H9 (cell line): ENCODE measurements at regions not wholly inside any gene's neighbourhood (a gene's known extent, or its start where the extent isn't known, plus 50 kb on each side); places are given as distances from the start of the nearest gene placed in this dataset.

Experiments
- DNase-seq: peaks from one replicate; pipeline ENCODE4 v3.0.0-alpha.2; 2017
- H2AFZ ChIP-seq: one replicate; pipeline ENCODE4 v1.6.1; 2013; ENCODE audit warnings: mild to moderate bottlenecking, low read length, control low read depth, moderate library complexity
- H2AK5ac ChIP-seq: 2 replicates; pipeline ENCODE4 v1.6.1; 2013; ENCODE audit warnings: low read length, control low read depth, mixed read lengths; ENCODE audit not compliant: insufficient read length
- H2BK120ac ChIP-seq: one replicate; pipeline ENCODE4 v1.6.1; 2013; ENCODE audit warnings: low read depth, mild to moderate bottlenecking, low read length, control low read depth, inconsistent platforms; ENCODE audit not compliant: poor library complexity, severe bottlenecking
- H2BK12ac ChIP-seq: 2 replicates; pipeline ENCODE4 v1.6.1; 2013; ENCODE audit warnings: low read length, control low read depth, mixed read lengths, low read depth; ENCODE audit not compliant: insufficient read length
- H2BK15ac ChIP-seq: 2 replicates; pipeline ENCODE4 v1.6.1; 2013; ENCODE audit warnings: low read depth, low read length, control low read depth
- H2BK20ac ChIP-seq: one replicate; pipeline ENCODE4 v1.6.1; 2013; ENCODE audit warnings: low read depth, mild to moderate bottlenecking, low read length, control low read depth, inconsistent platforms; ENCODE audit not compliant: poor library complexity, severe bottlenecking
- H2BK5ac ChIP-seq: 2 replicates; pipeline ENCODE4 v1.6.1; 2013; ENCODE audit warnings: low read length, control low read depth, mixed read lengths; ENCODE audit not compliant: insufficient read length
- H3K14ac ChIP-seq: 2 replicates; pipeline ENCODE4 v1.6.1; 2013; ENCODE audit warnings: low read length, control low read depth; ENCODE audit not compliant: insufficient read depth
- H3K18ac ChIP-seq: 2 replicates; pipeline ENCODE4 v1.6.1; 2013; ENCODE audit warnings: low read depth, mild to moderate bottlenecking, mixed read lengths, low read length, control low read depth; ENCODE audit not compliant: insufficient read length
- H3K23ac ChIP-seq: 2 replicates; pipeline ENCODE4 v1.6.1; 2013; ENCODE audit warnings: low read length, control low read depth, mixed read lengths, low read depth; ENCODE audit not compliant: insufficient read length
- H3K23me2 ChIP-seq: 2 replicates; pipeline ENCODE4 v1.6.1; 2013; ENCODE audit warnings: low read depth, mild to moderate bottlenecking, mixed read lengths, low read length, control low read depth; ENCODE audit not compliant: insufficient read length, poor library complexity, severe bottlenecking
- H3K27ac ChIP-seq: 2 replicates; pipeline ENCODE4 v1.5.1; 2013; ENCODE audit warnings: low read length, control low read depth, mixed read lengths, low read depth; ENCODE audit not compliant: insufficient read length
- H3K27me3 ChIP-seq: 2 replicates; pipeline ENCODE4 v1.6.1; 2013; ENCODE audit warnings: low read length, control low read depth, inconsistent platforms; ENCODE audit not compliant: insufficient read depth
- H3K4ac ChIP-seq: 2 replicates; pipeline ENCODE4 v1.6.1; 2013; ENCODE audit warnings: low read depth, mild to moderate bottlenecking, control low read depth, inconsistent platforms, low read length, moderate library complexity
- H3K4me1 ChIP-seq: 2 replicates; pipeline ENCODE4 v1.6.1; 2013; ENCODE audit warnings: low read length, control low read depth, inconsistent platforms; ENCODE audit not compliant: insufficient read depth
- H3K4me2 ChIP-seq: 2 replicates; pipeline ENCODE4 v1.6.1; 2013; ENCODE audit warnings: low read length, control low read depth, mixed read lengths; ENCODE audit not compliant: insufficient read length, insufficient read depth
- H3K56ac ChIP-seq: 2 replicates; pipeline ENCODE4 v1.6.1; 2013; ENCODE audit warnings: low read depth, mild to moderate bottlenecking, mixed read lengths, low read length, control low read depth; ENCODE audit not compliant: insufficient read length
- H3K79me1 ChIP-seq: 2 replicates; pipeline ENCODE4 v1.6.1; 2013; ENCODE audit warnings: low read depth, mild to moderate bottlenecking, moderate library complexity, low read length, control low read depth, inconsistent platforms; ENCODE audit not compliant: insufficient read depth, poor library complexity, severe bottlenecking
- H3K79me2 ChIP-seq: 2 replicates; pipeline ENCODE4 v1.6.1; 2013; ENCODE audit warnings: low read length, control low read depth, inconsistent platforms; ENCODE audit not compliant: insufficient read depth
- H3K9ac ChIP-seq: 2 replicates; pipeline ENCODE4 v1.6.1; 2013; ENCODE audit warnings: low read length, control low read depth, mixed read lengths; ENCODE audit not compliant: insufficient read length; ENCODE audit errors: extremely low read depth
- H3K9me3 ChIP-seq: one replicate; pipeline ENCODE4 v1.6.1; 2013; ENCODE audit warnings: low read depth, low read length, inconsistent platforms; ENCODE audit not compliant: control insufficient read depth
- H3T11ph ChIP-seq: one replicate; pipeline ENCODE4 v1.6.1; 2013; ENCODE audit warnings: mild to moderate bottlenecking, low read length, control low read depth, inconsistent platforms
- H4K20me1 ChIP-seq: one replicate; pipeline ENCODE4 v1.6.1; 2013; ENCODE audit not compliant: control insufficient read depth, insufficient read length, insufficient read depth
- H4K5ac ChIP-seq: 2 replicates; pipeline ENCODE4 v1.6.1; 2013; ENCODE audit warnings: low read depth, mild to moderate bottlenecking, mixed read lengths, low read length, control low read depth; ENCODE audit not compliant: insufficient read length
- H4K8ac ChIP-seq: replicated peaks from 2 replicates; pipeline ENCODE4 v1.6.1; 2013; ENCODE audit warnings: low read length, control low read depth, mixed read lengths, low read depth; ENCODE audit not compliant: insufficient read length
- H4K91ac ChIP-seq: 2 replicates; pipeline ENCODE4 v1.6.1; 2013; ENCODE audit warnings: low read depth, mild to moderate bottlenecking, moderate library complexity, mixed read lengths, low read length, control low read depth; ENCODE audit not compliant: insufficient read length
- H3K27ac Mint-ChIP-seq, 3 experiments: 2 replicates in 2 of 3; 3 replicates in 1 of 3; pipeline ENCODE4 v1.8.0; 2020 to 2021; ENCODE audit warnings: mixed read lengths in 3 of 3, mild to moderate bottlenecking in 1 of 3, moderate library complexity in 1 of 3
- H3K27me3 Mint-ChIP-seq: 2 replicates; pipeline ENCODE4 v1.8.0; 2021; ENCODE audit warnings: low read depth, mild to moderate bottlenecking, moderate library complexity, mixed read lengths
- H3K36me3 Mint-ChIP-seq, 3 experiments: 2 replicates in 2 of 3; 3 replicates in 1 of 3; pipeline ENCODE4 v1.8.0; 2020 to 2021; ENCODE audit warnings: low read depth in 3 of 3, mixed read lengths in 3 of 3; ENCODE audit not compliant: insufficient read depth in 1 of 3
- H3K4me1 Mint-ChIP-seq, 2 experiments: 2 replicates each; pipeline ENCODE4 v1.8.0; 2020; ENCODE audit warnings: mixed read lengths in 2 of 2
- H3K4me3 Mint-ChIP-seq, 2 experiments: 2 replicates in 1 of 2; 3 replicates in 1 of 2; pipeline ENCODE4 v1.8.0; 2020 to 2021; ENCODE audit warnings: mild to moderate bottlenecking in 2 of 2, mixed read lengths in 2 of 2, moderate library complexity in 1 of 2
- H3K9me3 Mint-ChIP-seq, 2 experiments: 2 replicates in 1 of 2; 3 replicates in 1 of 2; pipeline ENCODE4 v1.8.0; 2020; ENCODE audit warnings: mild to moderate bottlenecking in 2 of 2, mixed read lengths in 2 of 2, moderate library complexity in 1 of 2
- whole genome bisulfite sequencing: extraction: QIAGEN DNeasy Blood & Tissue Kit; methylation state at CpG from one replicate; pipeline ENCODE4 v1.1.7; 2013; ENCODE audit warnings: missing lambda C conversion rate, low lambda C conversion rate, mixed read lengths; ENCODE audit not compliant: insufficient read length; ENCODE audit errors: extremely low coverage; 5-methylcytosine and 5-hydroxymethylcytosine counted together
- TF ChIP-seq, protein P1 (sequence below): fragments of 200-600 bp; sonication (generic); conservative IDR thresholded peaks from 3 replicates; pipeline ENCODE4 v1.8.0; 2021; ENCODE audit warnings: antibody characterized with exemption, mild to moderate bottlenecking

- Mint-ChIP-seq H3K4me3 (no peak overlapping the region), H3K4me1 (peaks cover 8 to 20% of the 10 kb centered on the region in 2 experiments), H3K27me3 (peaks cover 1% of the 10 kb centered on the region; the same call in 1 of the 2 replicates), H3K36me3 (no peaks in the 10 kb centered on the region), H3K27ac (no peak overlapping the region), H3K9me3 (no peaks in the 10 kb centered on the region)
- Histone ChIP-seq H2BK5ac (no peak overlapping the region), H3K79me1 (no peaks in the 10 kb centered on the region), H3K56ac (no peak overlapping the region), H4K91ac (no peak overlapping the region), H2BK120ac (no peak overlapping the region), H4K5ac (no peak overlapping the region), H3K18ac (no peak overlapping the region), H4K20me1 (no peaks in the 10 kb centered on the region), H3T11ph (no peak overlapping the region), H3K14ac (no peak overlapping the region), H3K23me2 (no peaks in the 10 kb centered on the region), H2AFZ (no peak overlapping the region), H4K8ac (no peak overlapping the region), H3K23ac (no peak overlapping the region), H3K9ac (no peak overlapping the region), H2BK12ac (no peak overlapping the region), H2BK20ac (no peak overlapping the region), H3K4me2 (no peak overlapping the region), H3K4ac (no peak overlapping the region), H3K79me2 (no peaks in the 10 kb centered on the region), H2AK5ac (no peak overlapping the region), H3K9me3 (no peaks in the 10 kb centered on the region), H2BK15ac (no peak overlapping the region), H3K27me3 (no peaks in the 10 kb centered on the region), H3K27ac (no peak overlapping the region), H3K4me1 (no peaks in the 10 kb centered on the region)
- DNase-seq, result no peak
- TF ChIP-seq, protein P1, sequence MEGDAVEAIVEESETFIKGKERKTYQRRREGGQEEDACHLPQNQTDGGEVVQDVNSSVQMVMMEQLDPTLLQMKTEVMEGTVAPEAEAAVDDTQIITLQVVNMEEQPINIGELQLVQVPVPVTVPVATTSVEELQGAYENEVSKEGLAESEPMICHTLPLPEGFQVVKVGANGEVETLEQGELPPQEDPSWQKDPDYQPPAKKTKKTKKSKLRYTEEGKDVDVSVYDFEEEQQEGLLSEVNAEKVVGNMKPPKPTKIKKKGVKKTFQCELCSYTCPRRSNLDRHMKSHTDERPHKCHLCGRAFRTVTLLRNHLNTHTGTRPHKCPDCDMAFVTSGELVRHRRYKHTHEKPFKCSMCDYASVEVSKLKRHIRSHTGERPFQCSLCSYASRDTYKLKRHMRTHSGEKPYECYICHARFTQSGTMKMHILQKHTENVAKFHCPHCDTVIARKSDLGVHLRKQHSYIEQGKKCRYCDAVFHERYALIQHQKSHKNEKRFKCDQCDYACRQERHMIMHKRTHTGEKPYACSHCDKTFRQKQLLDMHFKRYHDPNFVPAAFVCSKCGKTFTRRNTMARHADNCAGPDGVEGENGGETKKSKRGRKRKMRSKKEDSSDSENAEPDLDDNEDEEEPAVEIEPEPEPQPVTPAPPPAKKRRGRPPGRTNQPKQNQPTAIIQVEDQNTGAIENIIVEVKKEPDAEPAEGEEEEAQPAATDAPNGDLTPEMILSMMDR, result no peak
- WGBS, result no CpG with 5 or more reads among the region's 7 CpGs
These were observed 276.3 kb downstream of the UTP18 start for GRCh38 chr17:51536627-51537026.
